Stromal cell of bone marrow (primary cell): ENCODE measurements at regions not wholly inside any gene's neighbourhood (a gene's known extent, or its start where the extent isn't known, plus 50 kb on each side); places are given as distances from the start of the nearest gene placed in this dataset.
"Not testable (repeated sequence)": the region's sequence is repeated elsewhere in the genome, so short reads cannot be mapped to it uniquely, and the experiment has no call there.

ENCODE experiments used
- DNase-seq: peaks from one replicate; pipeline ENCODE4 v3.0.0-alpha.2; 2012; ENCODE audit warnings: low read depth

DNA sequence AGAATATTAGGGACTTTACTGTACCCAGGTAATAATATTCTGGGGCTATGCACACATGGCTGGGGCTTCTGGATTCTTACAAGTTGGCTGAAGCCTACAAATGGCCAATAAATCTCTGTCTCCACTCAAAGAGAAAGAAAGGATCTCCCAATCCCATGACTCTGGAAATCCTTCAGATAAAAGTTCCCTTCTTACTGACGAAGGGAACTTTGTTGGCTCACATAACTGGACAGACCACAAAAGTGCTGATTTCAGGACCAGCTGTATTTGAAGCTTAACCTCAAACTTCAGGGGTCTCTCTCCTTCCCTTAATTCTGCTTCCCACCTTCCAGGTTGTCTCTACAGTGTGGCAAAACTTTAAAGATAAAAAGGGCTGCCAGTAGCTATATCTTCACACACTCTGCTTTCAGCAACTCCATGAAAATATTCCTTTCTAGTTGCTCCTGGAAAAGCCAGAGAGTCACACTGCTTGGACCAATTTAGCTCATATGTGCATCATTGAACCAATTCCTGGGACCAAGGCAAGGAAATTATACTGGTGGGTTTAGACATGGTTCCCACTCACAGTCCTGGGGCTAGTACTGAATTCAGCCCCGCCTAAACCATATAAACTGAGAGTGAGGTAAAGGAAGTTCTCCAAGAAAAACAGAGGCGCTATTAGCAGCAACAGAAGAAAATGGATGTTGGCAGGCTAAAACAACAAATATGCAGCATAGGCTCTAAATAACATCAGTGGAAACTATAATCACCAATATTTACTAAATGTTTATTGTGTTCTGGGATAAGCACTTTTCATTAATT lies 290.0 kb upstream of the GADL1 start:
- no peak for DNase-seq

DNA sequence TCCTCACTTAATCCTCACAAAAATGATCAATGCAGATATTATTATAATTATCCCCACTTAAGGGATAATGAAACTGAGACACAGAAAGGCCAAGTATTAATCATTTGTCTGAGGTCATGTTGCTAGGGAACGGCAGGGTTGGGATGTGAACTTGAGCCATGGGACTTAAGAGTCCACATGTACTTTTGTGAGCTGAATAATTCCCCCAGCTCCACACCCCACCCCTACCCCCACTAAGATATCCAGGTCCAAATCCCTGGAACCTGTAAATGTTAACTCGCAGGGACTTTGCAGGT lies 290.5 kb upstream of the GADL1 start:
- peak; percentile 69 for DNase-seq

DNA sequence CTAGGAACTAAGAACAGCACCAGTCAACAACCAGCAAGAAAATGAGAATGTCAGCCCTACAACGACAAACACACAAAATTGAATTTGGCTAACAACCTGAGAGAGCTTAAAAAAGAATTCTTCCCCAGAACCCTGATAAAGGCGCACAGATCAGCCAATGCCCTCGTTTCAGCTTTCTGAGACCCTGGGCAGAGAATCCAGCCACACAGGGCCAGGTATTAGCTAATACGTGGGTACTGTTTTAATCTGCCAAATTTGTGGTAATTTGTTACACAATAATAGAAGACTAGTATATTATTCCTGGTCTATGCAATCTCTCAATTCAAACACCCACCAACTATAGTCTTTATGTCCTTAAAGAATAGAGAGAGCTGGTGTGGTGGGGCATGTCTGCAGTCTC lies 291.6 kb upstream of the GADL1 start:
- DNase-seq, result no peak

DNA sequence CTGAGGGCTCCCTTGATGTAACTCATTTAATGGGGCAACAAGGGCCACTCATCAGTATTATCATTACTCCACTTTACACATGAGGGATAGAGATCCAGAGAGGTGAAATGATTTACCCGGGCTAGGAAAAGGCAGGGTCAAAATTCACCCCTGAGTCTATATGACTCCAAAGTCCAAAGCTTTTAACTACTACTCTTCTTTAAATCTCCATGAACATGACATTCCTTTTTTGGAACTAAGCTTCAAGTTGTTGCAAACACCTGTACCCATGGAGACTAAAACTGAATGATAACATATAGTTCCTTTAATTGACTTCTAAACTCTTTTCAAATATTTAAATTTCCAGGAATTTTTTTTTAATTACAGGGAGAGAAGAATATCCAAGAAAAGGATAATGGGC lies 292.9 kb upstream of the GADL1 start:
- DNase-seq, result no peak

DNA sequence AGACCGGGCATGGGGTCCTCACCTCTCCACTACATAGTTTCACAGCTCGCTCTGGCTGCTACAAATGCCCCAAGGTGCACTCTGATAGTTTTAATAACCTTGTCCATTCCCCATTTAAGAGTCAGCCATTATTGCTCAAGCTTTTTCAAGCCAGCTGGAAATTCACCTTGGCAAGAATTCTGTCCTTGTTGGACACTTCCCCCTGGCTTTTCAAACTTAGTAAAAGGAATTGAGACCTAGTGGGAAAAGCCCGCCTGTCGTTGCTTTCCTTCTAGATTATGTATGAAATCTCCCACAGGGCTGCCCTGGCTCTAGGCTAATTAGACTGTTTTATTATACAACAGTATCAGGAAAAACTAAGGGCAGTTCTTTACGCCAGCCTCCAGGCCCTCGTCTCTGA lies 293.7 kb upstream of the GADL1 start:
- no peak for DNase-seq

DNA sequence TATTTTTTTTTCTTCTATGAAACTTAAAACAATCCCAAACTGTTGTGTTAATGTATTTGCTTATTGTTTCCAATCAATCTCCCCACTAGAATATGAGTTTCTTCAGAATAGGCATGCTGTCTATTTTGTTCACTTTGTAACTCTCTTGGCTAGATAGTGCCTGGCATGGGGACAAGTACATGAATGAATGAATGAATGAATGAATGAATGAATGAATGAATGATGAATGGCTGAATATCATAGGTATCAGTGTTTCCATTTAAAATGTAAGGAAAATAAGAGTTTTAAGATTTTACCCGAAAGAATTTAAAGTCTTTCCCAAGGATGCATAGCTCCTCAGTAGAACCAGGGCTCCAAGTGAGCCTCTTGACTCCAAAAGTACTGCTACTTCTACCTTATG lies 294.9 kb upstream of the GADL1 start:
- no peak for DNase-seq

DNA sequence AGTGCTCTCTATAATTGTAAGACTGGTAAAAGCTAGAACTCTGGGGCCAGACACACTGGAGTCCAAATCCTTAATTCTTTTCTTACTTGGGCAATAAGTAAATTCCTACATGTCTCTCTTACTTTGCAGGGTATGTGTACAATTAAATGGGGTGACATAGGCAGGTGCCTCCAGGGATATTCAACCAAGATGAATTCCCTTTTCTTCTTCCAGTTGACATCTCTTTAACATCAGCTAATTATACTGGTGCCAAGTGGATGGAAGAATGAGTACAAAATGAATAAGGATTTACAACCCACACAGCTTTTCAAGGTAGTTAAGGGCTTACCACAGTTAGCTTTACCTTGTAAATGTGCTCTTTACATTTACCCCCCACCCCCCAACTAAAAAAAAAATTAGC lies 295.5 kb upstream of the GADL1 start:
- no peak for DNase-seq

DNA sequence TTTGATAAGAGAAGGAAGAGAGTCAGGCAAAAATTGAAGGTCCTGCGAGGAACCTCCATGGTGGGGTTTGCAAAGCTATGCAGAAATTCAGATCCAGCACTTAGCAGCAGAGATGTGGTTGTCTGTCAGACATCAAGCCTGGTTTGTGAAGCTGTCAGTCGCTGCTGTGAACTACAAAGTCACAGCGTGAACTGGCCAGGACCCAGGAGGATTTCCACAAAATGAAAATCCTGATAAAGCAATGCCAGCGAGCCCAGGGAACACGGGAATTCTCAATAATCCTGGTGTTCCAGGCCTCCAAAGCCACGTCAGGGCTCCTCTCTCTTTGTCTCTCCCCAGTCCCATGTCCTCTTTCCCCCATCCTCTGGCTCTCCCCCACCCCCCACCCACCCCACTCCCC lies 296.9 kb upstream of the GADL1 start:
- DNase-seq, result no peak

DNA sequence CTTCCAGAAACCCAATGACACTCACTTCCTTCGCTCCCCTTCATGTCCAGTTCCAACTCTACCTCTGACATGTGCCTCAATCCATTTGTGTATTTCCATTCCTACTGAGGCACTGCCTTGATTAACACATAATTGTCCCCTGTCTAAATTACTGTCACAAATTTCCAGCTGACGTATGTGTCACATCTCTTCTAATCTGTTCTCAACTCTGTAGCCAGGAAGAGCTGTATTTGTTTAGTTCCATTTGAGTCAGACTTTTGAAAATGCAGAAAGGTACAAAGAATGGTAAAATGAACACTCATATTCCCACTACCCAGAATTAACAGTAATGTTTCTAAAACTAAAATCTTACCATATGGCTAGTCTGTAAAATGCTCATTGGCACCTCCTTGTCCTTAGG lies 299.0 kb upstream of the GADL1 start:
- DNase-seq, result no peak

DNA sequence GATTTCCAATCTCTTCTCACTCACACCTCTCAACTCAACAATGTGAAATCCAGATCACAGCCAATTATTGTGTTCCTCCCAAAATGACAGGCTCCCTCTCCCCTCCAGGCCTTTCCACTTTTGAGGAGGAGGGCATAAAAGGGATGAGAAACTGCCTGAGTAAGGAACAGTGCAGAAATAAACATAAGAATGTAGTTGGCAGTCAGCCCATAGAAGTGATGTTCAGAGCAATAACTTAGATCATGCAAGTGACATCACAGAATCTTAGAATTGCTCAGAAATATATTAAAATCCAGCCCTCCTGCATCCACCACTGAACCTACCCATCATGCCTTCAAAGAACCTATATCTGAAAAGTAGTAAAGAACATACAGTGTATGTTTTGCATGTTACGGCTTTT lies 299.4 kb upstream of the GADL1 start:
- DNase-seq, result no peak

DNA sequence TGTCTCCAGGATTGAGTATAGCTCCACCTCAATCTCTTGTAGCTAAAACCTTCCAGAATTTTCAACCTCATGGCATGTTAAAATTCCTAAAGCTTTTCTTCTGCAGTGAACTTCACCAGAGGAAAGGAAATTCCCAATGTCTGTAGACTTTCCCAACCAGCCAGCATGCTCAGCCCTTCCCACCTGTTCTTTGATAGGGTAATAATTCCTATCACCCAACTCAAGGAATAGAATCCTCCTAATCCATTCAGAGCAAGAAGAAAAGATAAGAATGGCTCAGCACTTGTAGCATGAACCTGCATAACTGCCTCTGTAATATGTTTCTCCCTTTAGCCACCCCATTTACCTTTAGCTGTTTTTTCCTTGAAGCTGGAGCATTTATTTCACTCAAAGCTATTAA lies 301.8 kb upstream of the GADL1 start:
- DNase-seq, result no peak

DNA sequence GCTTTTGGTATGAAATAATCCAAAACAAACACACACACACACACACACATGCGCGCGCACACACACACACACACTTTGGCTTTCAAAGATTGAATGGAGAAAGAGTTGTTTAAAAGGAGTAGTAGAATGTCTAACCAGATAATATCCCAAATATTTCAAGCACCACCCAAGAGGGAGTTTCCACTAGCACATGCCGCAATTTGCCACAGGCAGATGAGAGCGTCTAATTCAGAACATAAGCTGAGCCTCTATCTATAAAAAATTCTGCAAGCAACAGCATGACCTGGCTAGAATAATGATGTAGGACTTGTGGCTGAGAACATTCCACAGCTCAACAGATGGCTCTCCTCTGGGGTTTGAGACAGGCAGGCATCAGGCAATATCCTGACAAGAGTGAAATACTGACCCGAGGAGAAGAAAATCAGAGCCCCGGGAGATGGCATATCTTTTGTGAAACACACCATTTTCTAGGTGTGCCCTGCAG lies 302.5 kb upstream of the GADL1 start:
- peak; percentile 61 for DNase-seq

DNA sequence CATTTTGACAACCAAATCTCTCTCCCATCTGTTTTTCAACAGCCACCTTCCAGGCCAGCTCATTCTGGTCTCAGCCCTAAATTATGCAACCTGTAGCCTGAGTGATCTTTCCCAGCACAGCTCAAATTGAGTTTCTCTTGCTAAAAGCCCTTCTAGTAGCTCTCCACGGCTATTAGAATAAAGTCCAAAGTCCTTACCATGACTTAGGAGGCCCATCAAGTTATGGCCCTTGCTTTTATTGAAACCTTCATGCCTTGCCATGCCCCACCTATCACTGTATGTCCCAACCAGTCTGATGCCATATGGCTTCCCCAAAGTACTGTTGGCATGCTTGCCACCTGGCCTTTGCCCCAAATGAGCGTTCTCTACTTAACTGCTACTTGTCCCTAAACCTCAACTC lies 303.5 kb upstream of the GADL1 start:
- DNase-seq, result no peak

DNA sequence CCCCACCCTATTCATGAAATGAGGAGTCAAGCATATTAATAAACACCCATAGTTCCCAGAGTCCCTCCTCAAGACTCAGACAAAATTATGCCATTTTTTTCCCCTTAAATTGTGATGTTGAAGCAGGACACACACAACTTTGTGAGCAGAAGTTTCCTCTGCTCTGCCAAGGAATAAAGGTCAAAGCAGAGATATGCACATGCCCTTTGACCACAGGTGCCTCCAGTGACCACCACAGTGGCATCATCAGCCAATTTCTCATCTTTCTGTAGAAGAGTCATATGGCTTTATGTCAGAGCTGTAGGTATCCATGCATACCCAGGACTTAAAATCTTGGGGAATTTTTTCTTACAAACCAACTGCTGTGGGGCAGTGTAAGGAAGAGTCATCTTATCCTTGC lies 304.4 kb upstream of the GADL1 start:
- no peak for DNase-seq

DNA sequence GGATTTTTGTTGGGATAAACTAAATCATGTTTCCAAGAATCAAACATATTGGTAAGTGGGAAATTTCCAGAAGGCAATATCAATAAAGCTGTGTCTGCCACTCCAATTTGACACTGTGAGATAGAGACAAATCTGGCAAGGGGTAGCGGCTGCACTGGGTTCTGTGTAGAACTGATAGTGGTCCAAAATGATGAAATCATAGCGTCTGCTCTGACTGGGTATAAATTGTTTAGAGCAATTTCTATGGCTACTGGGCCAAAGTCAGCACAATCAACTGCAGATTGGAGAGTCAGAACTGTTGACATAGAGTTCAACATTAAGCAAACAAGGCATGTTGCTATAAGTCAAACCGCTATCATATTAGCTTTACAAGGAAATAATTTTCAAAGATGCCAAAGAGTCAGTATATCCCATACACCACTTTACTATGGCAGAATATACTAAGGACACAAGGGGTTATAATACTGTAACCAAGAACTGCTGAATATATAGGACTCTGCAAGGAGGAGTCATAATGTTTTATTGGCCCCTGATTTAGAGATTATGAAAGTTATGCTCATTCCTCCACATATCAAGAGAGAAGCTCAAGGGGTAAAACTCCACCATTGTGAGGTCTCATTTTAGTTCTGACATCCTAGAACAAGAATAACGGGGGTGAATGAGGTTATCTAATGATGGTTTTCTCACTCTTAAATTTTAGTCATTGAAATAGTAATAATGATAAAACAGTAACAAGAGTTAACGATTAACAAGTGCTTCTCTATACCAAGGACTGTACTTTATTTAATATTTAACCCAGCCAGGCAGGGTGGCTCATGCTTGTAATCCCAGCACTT lies 309.7 kb upstream of the GADL1 start:
- no peak for DNase-seq

DNA sequence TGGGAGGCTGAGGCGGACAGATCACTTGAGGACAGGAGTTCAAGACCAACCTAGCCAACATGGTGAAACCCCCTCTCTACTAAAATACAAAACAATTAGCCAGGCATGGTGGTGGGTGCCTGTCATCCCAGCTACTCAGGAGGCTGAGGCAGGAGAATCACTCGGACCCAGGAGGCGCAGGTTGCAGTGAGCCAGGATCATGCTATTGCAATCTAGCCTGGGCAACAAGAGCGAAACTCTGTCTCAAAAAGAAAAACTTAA lies 310.3 kb upstream of the GADL1 start:
- DNase-seq, result not testable (repeated sequence)

DNA sequence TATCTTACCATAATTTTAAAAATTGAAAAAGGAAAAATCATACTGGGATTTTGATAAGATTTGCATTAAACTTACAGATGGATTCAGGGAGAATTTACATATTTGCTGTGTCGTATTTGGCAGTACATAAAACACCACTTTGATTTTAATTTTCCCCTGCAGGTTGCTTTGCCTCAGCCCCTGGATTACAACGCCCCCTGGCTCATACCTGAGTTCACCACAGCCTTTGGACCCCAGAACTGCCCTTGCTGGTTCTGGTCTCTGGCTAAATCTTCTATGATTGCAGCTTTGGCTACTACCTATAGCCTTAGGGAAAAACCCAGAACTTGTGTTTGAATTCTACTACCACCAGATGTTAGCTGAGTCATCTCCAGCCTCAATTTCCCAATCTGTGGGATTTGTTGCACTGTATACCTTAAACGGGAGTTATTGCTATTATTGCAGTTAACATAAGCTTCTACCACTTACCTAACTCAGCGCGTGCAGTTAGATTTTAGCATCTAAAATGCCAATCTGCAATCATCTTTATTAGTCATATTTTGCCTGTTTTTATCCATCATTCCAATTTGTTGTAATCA lies 315.7 kb upstream of the GADL1 start:
- DNase-seq, result no peak

DNA sequence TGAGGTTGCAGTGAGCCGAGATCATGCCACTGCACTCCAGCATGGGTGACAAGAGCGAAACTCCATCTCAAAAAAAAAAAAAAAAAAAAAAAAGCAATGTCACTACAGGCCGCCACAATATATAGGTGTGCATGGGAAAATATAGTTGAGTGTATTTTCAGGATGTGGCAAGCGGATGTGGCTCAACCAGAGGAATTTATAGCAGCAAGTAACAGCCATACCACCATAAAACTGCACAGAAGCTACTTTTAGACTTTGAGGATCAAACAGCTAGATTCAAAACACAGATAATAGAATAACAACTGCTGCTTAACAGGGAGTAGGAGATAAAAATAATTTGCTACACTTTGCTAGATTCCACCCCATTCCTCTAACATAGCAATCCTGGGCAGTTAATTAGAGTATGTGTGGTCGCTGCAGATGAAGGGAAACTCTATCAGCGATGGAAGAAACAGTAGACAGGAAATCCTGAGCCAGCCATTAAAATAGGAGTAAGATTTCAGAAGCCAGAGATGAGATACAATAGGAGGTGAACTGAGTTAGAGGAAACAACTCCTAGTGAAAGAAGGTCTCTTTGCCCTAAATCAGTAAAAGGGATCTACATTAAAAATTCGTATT lies 318.7 kb upstream of the STT3B start:
- DNase-seq, result no peak

DNA sequence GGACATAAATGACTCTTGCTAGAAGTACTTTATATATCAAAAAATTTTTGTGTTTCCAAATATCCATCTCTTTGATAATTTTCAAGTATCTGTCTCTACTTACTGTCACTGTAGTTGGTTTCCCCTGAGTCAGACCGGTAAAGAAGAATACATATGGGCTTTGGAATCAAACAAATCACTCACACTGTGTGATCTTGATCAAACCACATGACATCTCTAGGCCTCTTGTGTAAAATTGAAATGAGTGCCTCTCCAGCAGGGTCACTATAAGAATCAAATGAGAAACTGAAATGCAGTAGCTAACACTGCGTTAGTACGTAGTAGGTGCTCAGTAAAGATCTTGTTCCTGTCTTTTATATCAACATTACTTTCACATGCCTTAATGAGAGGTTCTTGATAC lies 314.6 kb upstream of the STT3B start:
- no peak for DNase-seq

DNA sequence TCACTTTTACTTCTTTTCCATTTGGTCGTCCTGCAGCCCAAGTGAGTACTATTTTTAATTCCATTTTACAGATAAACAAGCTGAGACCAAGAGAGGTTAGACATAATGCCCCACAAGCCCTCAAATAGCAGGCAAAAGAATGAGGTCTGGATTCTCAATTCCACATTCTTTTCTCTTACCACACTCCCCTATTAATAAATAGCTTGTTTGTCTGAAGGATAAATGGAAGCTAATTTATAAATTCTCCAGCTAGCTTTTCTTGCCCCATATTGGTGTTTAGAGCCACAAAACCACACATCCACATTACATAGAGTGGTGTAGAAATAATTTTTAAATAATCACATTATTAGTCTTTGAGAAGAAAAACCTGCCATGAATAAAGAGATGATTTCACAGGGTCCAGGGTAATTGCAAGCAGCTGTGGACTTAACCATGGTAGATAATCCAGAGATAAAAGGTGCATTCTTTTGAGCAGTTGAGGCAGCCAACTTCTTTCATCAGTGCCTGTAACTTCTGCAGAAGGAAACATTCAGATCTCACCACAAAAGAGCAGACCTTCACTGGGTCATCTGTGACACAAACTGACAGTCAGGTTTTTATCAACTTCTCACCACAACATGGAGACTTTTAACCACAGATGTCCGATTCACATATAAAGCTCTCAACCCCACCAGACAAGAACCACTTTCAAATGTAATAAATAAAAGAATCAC lies 313.4 kb upstream of the STT3B start:
- DNase-seq, result no peak

DNA sequence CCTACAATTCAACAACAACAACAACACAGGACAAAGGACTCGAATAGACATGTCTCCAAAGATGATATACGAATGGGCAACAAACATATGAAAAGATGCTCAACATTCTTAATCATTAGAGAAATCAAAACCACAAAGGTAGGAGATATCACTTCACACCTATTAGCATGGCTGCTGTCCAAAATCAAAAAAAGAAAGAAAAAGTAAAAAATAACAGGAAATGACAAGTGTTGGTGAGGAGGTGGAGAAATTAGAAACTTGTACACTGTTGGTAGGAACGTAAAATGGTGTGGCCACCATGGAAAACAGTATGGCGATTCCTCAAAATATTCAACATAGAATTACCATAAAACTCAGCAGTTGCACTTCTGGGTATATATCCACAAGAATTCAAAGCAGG lies 312.3 kb upstream of the STT3B start:
- DNase-seq, result no peak

DNA sequence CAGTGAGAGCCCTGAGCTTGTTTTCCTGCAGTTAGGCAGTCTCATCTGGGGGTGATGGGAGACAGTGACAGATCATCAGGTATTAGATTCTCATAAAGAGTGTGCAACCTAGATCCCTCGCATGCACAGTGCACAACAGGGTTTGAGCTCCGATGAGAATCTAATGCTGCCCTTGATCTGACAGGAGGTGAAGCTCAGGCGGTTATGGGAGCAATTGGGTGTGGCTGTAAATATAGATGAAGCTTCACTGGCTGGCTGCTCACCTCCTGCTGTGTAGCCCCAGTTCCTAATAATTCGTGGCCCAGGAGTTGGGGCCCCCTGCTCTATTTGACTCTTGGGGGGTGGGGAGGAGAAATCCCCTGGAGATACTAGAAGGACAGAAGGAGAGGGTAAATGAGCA lies 309.4 kb upstream of the STT3B start:
- no peak for DNase-seq

DNA sequence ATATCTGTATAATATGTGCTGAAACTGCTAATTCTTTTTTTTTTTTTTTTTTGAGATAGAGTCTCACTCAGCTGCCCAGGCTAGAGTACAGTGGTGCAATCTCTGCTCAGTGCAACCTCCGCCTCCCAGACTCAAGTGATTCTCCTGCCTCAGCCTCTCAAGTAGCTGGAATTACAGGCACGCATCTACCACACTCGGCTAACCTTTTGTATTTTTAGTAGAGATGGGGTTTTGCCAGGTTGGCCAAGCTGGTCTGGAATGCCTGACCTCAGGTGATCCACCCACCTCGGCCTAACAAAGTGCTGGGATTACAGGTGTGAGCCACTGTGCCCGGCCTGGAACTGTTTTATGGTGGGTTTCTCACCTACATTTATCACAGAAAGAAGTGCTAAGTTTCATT lies 307.8 kb upstream of the STT3B start:
- no peak for DNase-seq
